Ovary (tissue), 7 donors: ENCODE measurements at regions not wholly inside any gene's neighbourhood (a gene's known extent, or its start where the extent isn't known, plus 50 kb on each side); places are given as distances from the start of the nearest gene placed in this dataset.

ENCODE experiments used
- DNase-seq, 5 donors: peaks; one replicate each; pipeline ENCODE4 v3.0.0-alpha.2; 2019 to 2020
- H3K27ac ChIP-seq, 2 donors: fragments of 200-600 bp; one replicate each; pipeline versions ENCODE4 v1.5.1 to v1.8.0; 2019 to 2022
- H3K27me3 ChIP-seq: fragments of 200-600 bp; one replicate; pipeline ENCODE4 v1.8.0; 2022
- H3K36me3 ChIP-seq: fragments of 200-600 bp; sonication (generic); one replicate; pipeline ENCODE4 v1.5.1; 2019
- H3K4me1 ChIP-seq: one replicate; pipeline ENCODE4 v1.8.1; 2013; ENCODE audit warnings: mild to moderate bottlenecking, moderate library complexity; ENCODE audit not compliant: insufficient read depth
- H3K4me3 ChIP-seq: fragments of 200-600 bp; sonication (generic); one replicate; pipeline ENCODE4 v1.5.1; 2017
- H3K9me3 ChIP-seq, 2 donors: fragments of 200-600 bp in 1 of 2; sonication (generic) in 1 of 2; one replicate each; pipeline versions ENCODE4 v1.5.1 to v1.8.1; 2013 to 2019; ENCODE audit warnings: mild to moderate bottlenecking in 1 of 2, moderate library complexity in 1 of 2
- CTCF ChIP-seq, 3 donors: fragments of 450-650 bp in 2 of 3; fragments of 200-600 bp in 1 of 3; IDR thresholded peaks; one replicate each; pipeline versions ENCODE4 v1.5.1 to v1.8.0; 2016 to 2022; ENCODE audit warnings: antibody characterized with exemption in 3 of 3, mild to moderate bottlenecking in 1 of 3
- EP300 ChIP-seq: sonication (generic); formaldehyde crosslinking; IDR thresholded peaks from one replicate; pipeline ENCODE4 v1.6.1; 2017; ENCODE audit warnings: antibody characterized with exemption
- POLR2A ChIP-seq: fragments of 450-650 bp; IDR thresholded peaks from one replicate; pipeline ENCODE4 v1.6.1; 2017; ENCODE audit warnings: antibody characterized with exemption, mild to moderate bottlenecking, moderate library complexity
- WGBS, 3 donors: extraction: QIAGEN DNeasy Blood & Tissue Kit in 1 of 3; methylation state at CpG; one replicate each; pipeline versions ENCODE4 v1.1.5 to v1.1.7; 2013 to 2017; 5-methylcytosine and 5-hydroxymethylcytosine counted together
- intact Hi-C, 4 donors: fragments of 100-400 bp; cut with DNase I; formaldehyde crosslinking; loops; one replicate each; pipeline versions ENCODE4 v1.11.0 to v1.15.1; 2022 to 2023
- donor health status: DM: no; HTN: no; CAD: no; lungs with moderate emphysema.
- donor health status: DM: no; HTN: no; CAD: no.
- donor health status: Bipolar disorder and iron deficiency.
- donor health status: DM: no; HTN: no; CAD: no.
- donor health status: DM: yes; HTN: yes; CAD: no.

- Histone ChIP-seq H3K9me3 (no peaks in the 10 kb centered on the region), H3K27me3 (no peaks in the 10 kb centered on the region), H3K27ac (no peak overlapping the region), H3K4me1 (peaks cover 8% of the 10 kb centered on the region), H3K36me3 (no peaks in the 10 kb centered on the region), H3K4me3 (no peak overlapping the region)
- DNase-seq, result no peak
- TF ChIP-seq POLR2A, result no peak
- no peak for TF ChIP-seq CTCF (IDR thresholded peaks at IDR 0.05)
- no peak for TF ChIP-seq EP300
- intact Hi-C loops, result loop anchor here in 2 of 4 donors (5.0 kb wide), 2 partner anchors 844 to 849 kb away; no protein-coding TSS in a partner anchor
- 58 to 69% (median 63%) methylated on average over 10 of the region's 10 CpGs for WGBS, 3 donors
Measured at GRCh38 chr2:239881031-239881471, 144.1 kb downstream of the NDUFA10 start.

- intact Hi-C loops, result loop anchor here in 2 of 4 donors (5.0 kb wide), 2 partner anchors 843 to 848 kb away; no protein-coding TSS in a partner anchor
- H3K36me3 ChIP-seq, result no peaks in the 10 kb centered on the region
- no peak overlapping the region for H3K4me3 ChIP-seq
- no peaks in the 10 kb centered on the region for H3K27me3 ChIP-seq
- H3K9me3 ChIP-seq, result no peaks in the 10 kb centered on the region
- H3K4me1 ChIP-seq, result peaks cover 8% of the 10 kb centered on the region
- no peak for TF ChIP-seq POLR2A
- TF ChIP-seq CTCF (IDR thresholded peaks at IDR 0.05), result no peak
- no peak for TF ChIP-seq EP300
- WGBS, 3 donors, result 92 to 96% (median 93%) methylated on average over 3 of the region's 3 CpGs
- no peak overlapping the region for H3K27ac ChIP-seq
- DNase-seq, result no peak
Measured at GRCh38 chr2:239880396-239880795, 144.7 kb downstream of the NDUFA10 start.

GRCh38 chr2:239879423-239880084 lies 145.6 kb downstream of the NDUFA10 start:
- DNase-seq, result no peak
- Histone ChIP-seq H3K36me3 (no peaks in the 10 kb centered on the region), H3K4me1 (peaks cover 8% of the 10 kb centered on the region), H3K27ac (no peak overlapping the region), H3K4me3 (no peak overlapping the region), H3K27me3 (no peaks in the 10 kb centered on the region), H3K9me3 (no peaks in the 10 kb centered on the region)
- TF ChIP-seq EP300 (no peak), POLR2A (no peak), CTCF (IDR thresholded peaks at IDR 0.05) (no peak)
- intact Hi-C loops, result loop anchor here in 2 of 4 donors (5.0 kb wide), 2 partner anchors 842 to 847 kb away; no protein-coding TSS in a partner anchor
- WGBS, 3 donors, result 91 to 94% (median 91%) methylated on average over 11 of the region's 11 CpGs

- Histone ChIP-seq H3K36me3 (no peaks in the 10 kb centered on the region), H3K4me1 (peaks cover 8% of the 10 kb centered on the region), H3K27ac (no peak overlapping the region), H3K4me3 (no peak overlapping the region), H3K9me3 (no peaks in the 10 kb centered on the region), H3K27me3 (no peaks in the 10 kb centered on the region)
- 89 to 98% (median 91%) methylated on average over 5 of the region's 5 CpGs for WGBS, 3 donors
- intact Hi-C loops, result no loop called here
- DNase-seq, result no peak
- no peak for TF ChIP-seq EP300
- TF ChIP-seq CTCF (IDR thresholded peaks at IDR 0.05), result no peak
- no peak for TF ChIP-seq POLR2A
Measured at GRCh38 chr2:239878686-239879085, 146.5 kb downstream of the NDUFA10 start.
